Vagina (tissue), 2 donors: ENCODE measurements at regions not wholly inside any gene's neighbourhood (a gene's known extent, or its start where the extent isn't known, plus 50 kb on each side); places are given as distances from the start of the nearest gene placed in this dataset. TPM values are rescaled to one million over a fixed set of nuclear protein-coding genes. Genes with fewer than 3 reads are reported as not detected.

ENCODE experiments used
- DNase-seq, 2 donors: peaks; one replicate each; pipeline ENCODE4 v3.0.0-alpha.2; 2017; ENCODE audit errors: extremely low spot score in 2 of 2
- H3K27ac ChIP-seq: fragments of 200-600 bp; sonication (generic); one replicate; pipeline ENCODE4 v1.5.1; 2019
- H3K27me3 ChIP-seq: fragments of 200-600 bp; sonication (generic); one replicate; pipeline ENCODE4 v1.5.1; 2019
- H3K36me3 ChIP-seq, 2 donors: fragments of 200-600 bp; sonication (generic); one replicate each; pipeline ENCODE4 v1.5.1; 2017 to 2019
- H3K4me1 ChIP-seq: fragments of 200-600 bp; sonication (generic); one replicate; pipeline ENCODE4 v1.5.1; 2019
- H3K4me3 ChIP-seq, 2 donors: fragments of 200-600 bp; sonication (generic); 1 replicate in 1 of 2; 2 replicates in 1 of 2; pipeline ENCODE4 v1.5.1; 2016 to 2019
- H3K9me3 ChIP-seq: fragments of 200-600 bp; sonication (generic); one replicate; pipeline ENCODE4 v1.5.1; 2019
- CTCF ChIP-seq, 3 experiments: fragments of 450-650 bp in 2 of 3; fragments of 200-600 bp in 1 of 3; sonication (generic) in 1 of 3; IDR thresholded peaks; one replicate each; pipeline ENCODE4 v1.5.1; 2017 to 2019; ENCODE audit warnings: antibody characterized with exemption in 3 of 3, mild to moderate bottlenecking in 2 of 3, moderate library complexity in 2 of 3
- POLR2A ChIP-seq, 2 donors: fragments of 450-650 bp; IDR thresholded peaks; one replicate each; pipeline ENCODE4 v1.6.1; 2017; ENCODE audit warnings: antibody characterized with exemption in 2 of 2, mild to moderate bottlenecking in 2 of 2, moderate library complexity in 2 of 2
- POLR2AphosphoS5 ChIP-seq, 2 donors: sonication (generic); formaldehyde crosslinking; IDR thresholded peaks; one replicate each; pipeline ENCODE4 v1.9.0; 2017; ENCODE audit warnings: antibody characterized with exemption in 2 of 2, mild to moderate bottlenecking in 2 of 2, low read depth in 1 of 2; ENCODE audit not compliant: insufficient read depth in 1 of 2
- intact Hi-C: fragments of 100-400 bp; cut with DNase I; formaldehyde crosslinking; loops from one replicate; pipeline ENCODE4 v1.15.1; 2023
- small RNA-seq: library from RNA; depleted of rRNA; stranded (forward); fragments of <200 nt; gene quantifications from one replicate; pipeline ENCODE3, GENCODE V24; 2016

DNA sequence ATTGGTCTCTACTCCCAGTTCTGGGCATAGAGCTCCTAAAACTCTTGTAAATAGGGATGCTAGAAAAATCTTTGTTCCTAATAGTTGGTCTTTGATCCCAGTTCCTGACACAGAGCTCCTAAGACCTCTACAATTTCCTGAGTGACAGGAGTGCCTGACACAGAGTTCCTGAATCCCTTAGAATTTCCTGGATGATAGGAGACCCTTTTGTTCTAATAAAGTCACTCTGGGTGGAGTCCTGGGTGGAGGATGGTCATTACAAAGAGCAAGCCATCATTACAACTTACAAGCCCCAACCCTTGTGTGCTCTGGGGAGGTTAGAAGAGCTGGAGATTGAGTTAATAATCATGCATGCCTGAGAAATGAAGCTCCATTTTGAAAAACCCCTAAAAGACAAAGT is 58.4 kb downstream of the ZZZ3 start:
- H3K27me3 ChIP-seq: no peaks in the 10 kb centered on the region
- peaks cover 0 to 10% of the 10 kb centered on the region in 2 donors for H3K36me3 ChIP-seq
- intact Hi-C loops: no loop called here
- H3K4me3 ChIP-seq: no peak overlapping the region
- DNase-seq: no peak
- H3K9me3 ChIP-seq: no peaks in the 10 kb centered on the region
- no peak for TF ChIP-seq CTCF (IDR thresholded peaks at IDR 0.05)
- TF ChIP-seq POLR2AphosphoS5 (IDR thresholded peaks at IDR 0.05; ENCODE audit: insufficient read depth in 1 of 2, low read depth in 1 of 2): no peak
- TF ChIP-seq POLR2A (IDR thresholded peaks at IDR 0.05): no peak
- no peak overlapping the region for H3K27ac ChIP-seq
- no peaks in the 10 kb centered on the region for H3K4me1 ChIP-seq

DNA sequence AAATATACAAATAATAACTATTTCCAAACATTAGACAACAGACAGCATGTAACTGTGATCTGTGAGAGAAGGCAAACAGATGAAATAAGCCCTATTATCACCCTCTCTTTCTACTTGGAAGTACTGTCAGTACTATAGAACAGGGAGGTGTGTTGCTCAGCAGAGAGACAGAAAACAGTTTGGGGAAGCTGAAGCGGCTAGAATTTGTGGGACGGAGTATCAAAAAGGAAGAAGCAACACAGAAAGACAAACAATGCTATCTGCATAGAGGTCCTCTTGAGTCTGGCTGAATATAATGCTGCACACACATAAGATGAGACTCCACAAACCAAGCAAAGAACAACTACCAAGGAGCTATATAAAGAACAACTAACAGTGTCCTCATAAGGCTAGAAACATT is 59.4 kb downstream of the ZZZ3 start:
- Histone ChIP-seq H3K9me3 (no peaks in the 10 kb centered on the region), H3K4me1 (no peaks in the 10 kb centered on the region), H3K36me3 (peaks cover 0 to 8% of the 10 kb centered on the region in 2 donors), H3K27me3 (no peaks in the 10 kb centered on the region), H3K4me3 (no peak overlapping the region), H3K27ac (no peak overlapping the region)
- no peak for TF ChIP-seq POLR2A (IDR thresholded peaks at IDR 0.05)
- no peak for TF ChIP-seq POLR2AphosphoS5 (IDR thresholded peaks at IDR 0.05; ENCODE audit: insufficient read depth in 1 of 2, low read depth in 1 of 2)
- TF ChIP-seq CTCF (IDR thresholded peaks at IDR 0.05): no peak
- intact Hi-C loops: no loop called here
- no peak for DNase-seq

GRCh38 chr1:77620273-77620672 is 62.2 kb downstream of the ZZZ3 start:
- intact Hi-C loops: no loop called here
- Histone ChIP-seq H3K9me3 (no peaks in the 10 kb centered on the region), H3K27me3 (no peaks in the 10 kb centered on the region), H3K4me3 (no peak overlapping the region), H3K36me3 (peaks cover 0 to 16% of the 10 kb centered on the region in 2 donors), H3K27ac (no peak overlapping the region), H3K4me1 (no peaks in the 10 kb centered on the region)
- DNase-seq: no peak
- TF ChIP-seq CTCF (IDR thresholded peaks at IDR 0.05) (no peak), POLR2A (IDR thresholded peaks at IDR 0.05) (no peak), POLR2AphosphoS5 (IDR thresholded peaks at IDR 0.05; ENCODE audit: insufficient read depth in 1 of 2, low read depth in 1 of 2) (no peak)

DNA sequence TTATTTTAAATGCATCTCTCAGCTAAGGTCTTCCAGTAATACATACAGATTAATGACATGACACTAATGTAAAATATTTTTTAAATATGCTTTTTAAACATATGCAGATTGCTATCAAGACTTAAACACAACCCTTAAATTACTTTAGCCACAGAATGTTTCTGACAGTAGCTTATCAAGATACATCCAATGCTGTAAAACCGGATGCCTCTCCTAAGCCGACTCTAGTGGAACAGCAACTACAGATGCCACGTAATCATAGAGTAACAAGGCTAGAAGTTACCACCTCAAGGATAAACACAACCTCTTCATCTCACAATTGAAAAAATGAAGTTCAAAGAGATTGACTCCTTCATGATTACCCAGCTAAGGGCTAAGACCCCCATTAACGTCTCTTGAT is 68.4 kb downstream of the ZZZ3 start:
- Histone ChIP-seq H3K36me3 (peaks cover 0 to 12% of the 10 kb centered on the region in 2 donors), H3K4me3 (no peak overlapping the region), H3K9me3 (peaks cover 10% of the 10 kb centered on the region), H3K27ac (no peak overlapping the region), H3K4me1 (no peaks in the 10 kb centered on the region), H3K27me3 (no peaks in the 10 kb centered on the region)
- no peak for DNase-seq
- TF ChIP-seq CTCF (IDR thresholded peaks at IDR 0.05): no peak
- TF ChIP-seq POLR2A (IDR thresholded peaks at IDR 0.05): no peak
- no peak for TF ChIP-seq POLR2AphosphoS5 (IDR thresholded peaks at IDR 0.05; ENCODE audit: insufficient read depth in 1 of 2, low read depth in 1 of 2)
- intact Hi-C loops: no loop called here

Small RNA genes in the stretch of these regions (small RNA-seq; reads per million reads assigned to genes)
- not detected for gene RNA5SP20
